PFSK-1 (cell line): ENCODE measurements at regions not wholly inside any gene's neighbourhood (a gene's known extent, or its start where the extent isn't known, plus 50 kb on each side); places are given as distances from the start of the nearest gene placed in this dataset.

Source experiments
- FOXP2 ChIP-seq: optimal IDR thresholded peaks from 2 replicates; pipeline ENCODE3; 2011; ENCODE audit warnings: borderline replicate concordance, control low read depth, inconsistent platforms; ENCODE audit not compliant: insufficient read depth; ENCODE audit errors: extremely low read length, extremely low read depth
- POLR2AphosphoS5 ChIP-seq: IDR thresholded peaks from 2 replicates; pipeline ENCODE4 v1.6.1; 2012; ENCODE audit warnings: low read depth, mild to moderate bottlenecking, control low read depth, low read length, moderate library complexity
- REST ChIP-seq, 2 experiments: IDR thresholded peaks; 2 replicates each; pipeline versions ENCODE4 v1.6.1 to v1.8.0; 2011 to 2012; ENCODE audit warnings: low read depth in 2 of 2, low read length in 2 of 2, control low read depth in 1 of 2, inconsistent platforms in 1 of 2, mild to moderate bottlenecking in 1 of 2, moderate library complexity in 1 of 2; ENCODE audit not compliant: insufficient read depth in 1 of 2
- SIN3A ChIP-seq: IDR thresholded peaks from 2 replicates; pipeline ENCODE4 v1.6.1; 2012; ENCODE audit warnings: mild to moderate bottlenecking, low read length, moderate library complexity, borderline replicate concordance; ENCODE audit not compliant: insufficient read depth
- TAF1 ChIP-seq: IDR thresholded peaks from 2 replicates; pipeline ENCODE4 v1.6.1; 2012; ENCODE audit warnings: low read length, control low read depth, borderline replicate concordance; ENCODE audit not compliant: insufficient read depth

DNA sequence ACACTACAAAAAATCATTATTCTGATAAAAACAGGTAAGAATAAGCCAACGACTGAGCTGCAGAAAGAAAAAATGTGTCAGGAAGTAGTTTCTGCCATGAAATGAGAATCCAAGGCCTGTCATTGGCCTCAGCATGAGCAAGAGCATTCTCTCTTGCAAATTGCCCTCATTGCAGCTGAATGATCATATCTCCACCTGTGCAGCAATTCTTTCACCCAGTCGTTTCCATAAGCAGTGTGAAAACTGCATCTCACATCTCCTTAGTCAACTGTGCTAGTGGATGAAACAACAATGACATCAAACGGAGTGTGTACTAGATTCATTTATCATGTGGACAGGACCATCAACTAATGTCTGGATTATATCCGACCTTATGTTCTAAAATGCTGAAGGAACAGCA is 88.2 kb upstream of the STXBP5 start:
- no peak for TF ChIP-seq TAF1
- no peak for TF ChIP-seq REST (IDR thresholded peaks at IDR 0.05; ENCODE audit: insufficient read depth in 1 of 2, low read depth in 2 of 2, low read length in 2 of 2)

DNA sequence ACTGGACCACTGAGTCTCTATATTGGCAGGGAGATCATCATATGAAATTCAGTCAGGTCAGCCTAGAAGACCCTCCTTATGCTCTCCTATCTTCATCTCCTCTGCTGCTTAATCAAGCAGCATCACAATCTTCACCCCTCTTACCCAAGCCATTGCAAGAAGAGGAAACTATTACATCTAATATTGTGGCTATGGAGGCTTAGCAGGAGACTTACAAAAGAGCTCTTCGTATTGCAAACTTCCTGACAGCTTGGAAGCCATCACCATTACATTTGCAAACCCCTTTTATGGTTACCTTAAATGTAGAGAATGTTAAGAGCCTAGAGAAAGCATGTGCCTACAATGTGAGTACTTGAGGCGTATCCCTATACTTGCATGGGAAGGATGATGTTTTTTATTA is 87.2 kb upstream of the STXBP5 start:
- TF ChIP-seq TAF1, result no peak
- TF ChIP-seq POLR2AphosphoS5, result no peak
- TF ChIP-seq FOXP2, result no peak
- TF ChIP-seq REST (IDR thresholded peaks at IDR 0.05; ENCODE audit: insufficient read depth in 1 of 2, low read depth in 2 of 2, low read length in 2 of 2), result no peak
- no peak for TF ChIP-seq SIN3A

DNA sequence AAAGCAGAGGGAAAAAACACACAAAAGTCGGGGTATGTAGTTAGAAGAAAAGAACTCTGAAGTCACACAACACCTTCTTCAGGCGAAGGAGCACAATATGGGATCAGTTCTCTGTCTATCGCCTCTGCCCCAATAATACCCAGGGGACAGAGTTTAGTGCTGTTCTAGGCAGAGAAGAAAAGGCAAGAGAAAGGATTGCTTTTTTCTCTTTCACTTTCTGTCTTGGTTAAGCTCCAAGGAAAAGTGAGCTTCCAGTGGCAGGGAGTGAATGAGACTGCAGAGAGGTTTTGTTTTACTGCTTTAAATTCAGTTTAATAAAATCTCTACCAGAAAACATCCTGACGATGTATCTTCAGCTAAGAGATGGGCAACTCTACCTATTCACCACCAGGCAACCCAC is 86.6 kb upstream of the STXBP5 start:
- TF ChIP-seq POLR2AphosphoS5 (no peak), SIN3A (no peak), FOXP2 (no peak), REST (IDR thresholded peaks at IDR 0.05; ENCODE audit: insufficient read depth in 1 of 2, low read depth in 2 of 2, low read length in 2 of 2) (no peak), TAF1 (no peak)

- TF ChIP-seq FOXP2 (no peak), TAF1 (no peak), SIN3A (no peak), POLR2AphosphoS5 (no peak), REST (IDR thresholded peaks at IDR 0.05; ENCODE audit: insufficient read depth in 1 of 2, low read depth in 2 of 2, low read length in 2 of 2) (no peak)
These were observed 84.9 kb upstream of the STXBP5 start for GRCh38 chr6:147119310-147119709.

- no peak for TF ChIP-seq REST (IDR thresholded peaks at IDR 0.05; ENCODE audit: insufficient read depth in 1 of 2, low read depth in 2 of 2, low read length in 2 of 2)
- no peak for TF ChIP-seq POLR2AphosphoS5
- TF ChIP-seq FOXP2, result no peak
- no peak for TF ChIP-seq SIN3A
- no peak for TF ChIP-seq TAF1
These were observed 81.4 kb upstream of the STXBP5 start for GRCh38 chr6:147122823-147123222.
